Activated naive CD4-positive, alpha-beta T cell treated with anti-CD3 and anti-CD28 coated beads for 36 hours (primary cell): ENCODE measurements at regions not wholly inside any gene's neighbourhood (a gene's known extent, or its start where the extent isn't known, plus 50 kb on each side); places are given as distances from the start of the nearest gene placed in this dataset.
A peak's percentile ranks its signal among the peaks of the same experiment; 100 is the strongest.

Experiments used
- CTCF ChIA-PET: fragments of 350-600 bp; sonication (Branson Sonifier 250); formaldehyde crosslinking; loops from one replicate; lab custom pipeline; 2021; ENCODE audit warnings: antibody characterized with exemption; lab: Charles Lee
- DNase-seq: peaks from one replicate; pipeline ENCODE4 v3.0.0-alpha.2; 2020
- H3K27ac Mint-ChIP-seq: one replicate; pipeline ENCODE4 v1.8.0; 2021; ENCODE audit warnings: mild to moderate bottlenecking, mixed read lengths
- H3K27me3 Mint-ChIP-seq: one replicate; pipeline ENCODE4 v1.8.0; 2021; ENCODE audit warnings: low read depth, mixed read lengths
- H3K36me3 Mint-ChIP-seq: one replicate; pipeline ENCODE4 v1.8.0; 2021; ENCODE audit warnings: low read depth, mixed read lengths
- H3K4me1 Mint-ChIP-seq: one replicate; pipeline ENCODE4 v1.8.0; 2021; ENCODE audit warnings: low read depth, mixed read lengths
- H3K4me3 Mint-ChIP-seq: one replicate; pipeline ENCODE4 v1.8.0; 2021; ENCODE audit warnings: mild to moderate bottlenecking, moderate library complexity, mixed read lengths
- H3K9me3 Mint-ChIP-seq: one replicate; pipeline ENCODE4 v1.8.0; 2021; ENCODE audit warnings: mixed read lengths
- intact Hi-C: fragments of 100-400 bp; cut with micrococcal nuclease; formaldehyde crosslinking; loops from one replicate; pipeline ENCODE4 v1.15.1; 2023

DNA sequence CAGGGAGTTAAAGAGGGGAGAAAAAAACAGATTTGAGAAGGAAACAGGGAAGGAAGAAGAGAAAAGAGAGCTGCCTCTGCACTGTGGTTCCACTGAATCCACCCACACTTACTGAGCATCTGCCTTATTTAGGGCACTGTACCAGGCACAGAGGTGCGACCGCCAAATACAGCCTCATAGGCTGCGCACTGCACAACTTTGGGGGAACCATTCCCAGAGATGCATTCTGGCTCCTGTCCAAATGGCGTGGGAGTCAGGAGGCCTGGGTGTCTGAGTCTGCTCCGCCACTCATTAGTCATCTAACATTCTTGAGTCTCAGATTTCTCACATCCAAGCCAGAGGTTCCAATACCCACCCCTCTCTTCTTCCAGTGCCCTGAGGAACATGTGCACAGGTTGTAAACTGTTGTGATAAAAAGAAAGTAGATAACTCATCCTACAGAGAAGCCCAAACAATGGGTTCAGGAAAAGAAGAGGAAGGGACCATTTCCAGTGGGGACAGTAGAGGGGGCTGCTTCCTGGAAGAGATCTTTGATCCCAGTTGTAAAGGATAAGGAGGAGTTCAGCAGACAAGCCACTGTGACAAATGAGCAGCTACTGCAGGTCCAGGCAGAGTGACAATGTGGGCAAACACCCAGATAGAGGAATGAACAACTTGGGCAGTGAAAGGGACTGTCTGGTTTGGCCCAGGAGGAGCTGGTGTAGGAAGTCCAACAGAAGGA is 254.6 kb downstream of the UACA start:
- Mint-ChIP-seq H3K9me3 (peaks cover 34% of the 10 kb centered on the region), H3K27ac (peak overlapping the region; percentile 84), H3K4me3 (no peak overlapping the region), H3K4me1 (peaks cover 64% of the 10 kb centered on the region), H3K27me3 (no peaks in the 10 kb centered on the region), H3K36me3 (peaks cover 12% of the 10 kb centered on the region)
- CTCF ChIA-PET: interaction anchor here (0.7 to 12.3 kb wide), 5 partner anchors 18 to 1041 kb away, joined by 3 to 120 read pairs (median 3); no protein-coding TSS in a partner anchor
- intact Hi-C loops: loop anchor here (1.0 to 5.0 kb wide), 4 partner anchors 16 to 748 kb away; partner anchors contain the start of gene TLE3
- peak; percentile 76 for DNase-seq

DNA sequence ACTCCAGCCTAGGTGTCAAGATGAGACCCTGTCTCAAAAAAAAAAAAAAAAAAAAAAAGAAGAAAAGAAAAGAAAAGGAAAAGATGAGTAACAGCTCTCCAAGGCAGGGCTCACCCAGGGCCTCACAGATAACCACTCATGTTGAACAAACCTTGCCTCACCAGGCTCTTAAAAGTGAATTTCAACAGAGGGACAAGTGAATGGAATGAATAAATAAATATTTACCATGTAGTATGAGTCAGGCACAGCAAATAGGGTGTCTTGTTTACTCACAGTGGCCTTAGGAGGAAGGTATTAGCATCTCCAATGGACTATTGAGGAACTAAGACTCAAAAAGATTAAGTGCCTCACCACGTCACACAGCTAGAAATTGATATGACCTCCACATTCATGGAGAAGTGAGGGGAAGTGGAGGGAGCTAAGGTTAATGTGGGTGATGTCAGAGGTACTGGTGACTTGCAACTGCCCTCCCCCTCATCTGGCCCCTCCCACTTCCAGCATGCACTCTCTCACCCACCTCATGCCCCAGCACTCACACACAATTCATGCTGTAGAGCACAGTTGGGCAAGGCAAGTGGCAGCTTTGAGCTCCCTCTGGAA is 255.5 kb downstream of the UACA start:
- Mint-ChIP-seq H3K4me1 (peaks cover 73% of the 10 kb centered on the region), H3K27ac (peak overlapping the region; percentile 84), H3K27me3 (no peaks in the 10 kb centered on the region), H3K9me3 (peaks cover 34% of the 10 kb centered on the region), H3K36me3 (peaks cover 12% of the 10 kb centered on the region), H3K4me3 (no peak overlapping the region)
- DNase-seq: peak; percentile 76
- CTCF ChIA-PET: interaction anchor here (0.7 to 12.3 kb wide), 4 partner anchors 17 to 61 kb away, joined by 3 to 120 read pairs (median 4); no protein-coding TSS in a partner anchor
- intact Hi-C loops: loop anchor here (1.0 to 5.0 kb wide), 3 partner anchors 16 to 411 kb away; partner anchors contain the start of gene TLE3

DNA sequence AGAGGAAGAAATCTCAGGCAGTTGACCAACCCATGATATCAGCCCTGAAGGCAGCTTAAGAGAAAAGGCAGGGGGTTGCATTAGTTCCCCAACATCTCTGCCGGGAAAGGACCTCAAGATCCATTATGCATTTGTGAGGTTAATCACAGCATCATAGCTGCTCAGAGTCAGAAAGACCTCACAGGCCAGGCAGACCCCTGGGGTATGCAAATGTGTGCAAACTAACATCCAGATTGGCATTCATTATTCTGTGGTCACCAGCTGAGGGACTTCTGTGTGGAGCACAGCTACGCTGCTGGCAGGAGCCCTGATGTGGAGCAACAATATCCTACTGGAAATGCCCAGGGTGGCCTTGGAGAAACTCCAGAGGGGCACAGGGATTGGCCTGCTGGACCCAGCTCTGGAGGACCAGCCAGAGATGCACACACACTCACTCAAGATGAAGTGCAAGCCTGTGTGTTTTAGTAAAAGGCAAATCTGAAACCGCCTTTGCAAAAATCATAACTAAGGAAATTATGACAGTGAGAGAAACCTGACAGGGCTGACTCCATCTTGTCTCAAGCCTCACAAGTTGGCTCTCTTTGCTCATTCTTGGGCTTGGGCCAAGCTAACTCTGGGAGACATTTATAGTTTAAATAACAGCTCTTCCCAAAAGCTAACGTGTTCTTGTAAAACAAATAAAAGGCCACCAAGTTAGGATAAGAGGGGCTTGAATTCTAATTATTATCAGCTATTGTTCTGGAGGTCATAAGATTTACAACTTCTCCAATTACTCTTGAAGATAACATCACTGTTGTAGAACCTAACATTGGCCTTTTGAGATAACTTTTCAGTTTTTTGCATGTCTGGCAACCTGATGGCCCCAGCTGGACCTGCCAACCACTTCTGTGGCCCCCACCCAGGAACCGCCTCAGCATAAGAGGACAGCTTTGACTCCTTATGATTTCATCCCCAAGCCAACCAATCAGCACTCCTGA is 257.1 kb downstream of the UACA start:
- intact Hi-C loops: loop anchor here (2.0 to 5.0 kb wide), 4 partner anchors 43 to 409 kb away; partner anchors contain the start of gene TLE3
- no peaks in the 10 kb centered on the region for H3K27me3 Mint-ChIP-seq
- CTCF ChIA-PET: interaction anchor here (0.9 to 12.3 kb wide), 8 partner anchors 9 to 63 kb away, joined by 3 to 120 read pairs (median 4); no protein-coding TSS in a partner anchor
- DNase-seq: no peak
- no peak overlapping the region for H3K4me3 Mint-ChIP-seq
- peaks cover 23% of the 10 kb centered on the region for H3K9me3 Mint-ChIP-seq
- peaks cover 86% of the 10 kb centered on the region for H3K4me1 Mint-ChIP-seq
- H3K36me3 Mint-ChIP-seq: peaks cover 11% of the 10 kb centered on the region
- H3K27ac Mint-ChIP-seq: no peak overlapping the region

DNA sequence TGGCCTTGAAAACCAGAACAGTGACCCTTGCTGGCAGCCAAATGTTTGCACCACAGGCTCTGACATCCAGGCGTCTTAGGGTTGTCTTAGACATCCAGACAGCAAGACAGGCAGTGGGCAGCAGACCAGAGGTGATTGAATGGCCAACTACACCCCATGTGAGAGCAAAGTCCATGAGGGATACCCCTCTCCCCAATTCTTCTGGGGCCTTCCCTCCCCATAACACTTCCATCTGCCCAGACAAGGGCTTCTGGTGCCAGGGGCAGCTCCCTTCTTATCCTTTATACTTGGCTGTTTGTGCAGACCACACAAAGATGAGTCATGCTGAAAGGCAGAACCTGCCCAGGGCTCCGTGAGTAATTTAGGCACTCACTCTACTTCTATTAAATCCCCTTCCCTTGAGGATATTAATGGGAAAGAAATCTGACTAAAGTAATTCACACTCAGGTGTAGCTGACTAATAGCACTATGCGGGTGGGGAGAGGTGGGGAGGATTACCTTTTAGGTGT is 257.9 kb downstream of the UACA start:
- peak overlapping the region; percentile 73 for H3K27ac Mint-ChIP-seq
- H3K4me1 Mint-ChIP-seq: peaks cover 86% of the 10 kb centered on the region
- no peak overlapping the region for H3K4me3 Mint-ChIP-seq
- intact Hi-C loops: loop anchor here (2.0 to 5.0 kb wide), 4 partner anchors 43 to 408 kb away; partner anchors contain the start of gene TLE3
- no peaks in the 10 kb centered on the region for H3K27me3 Mint-ChIP-seq
- H3K36me3 Mint-ChIP-seq: peaks cover 7% of the 10 kb centered on the region
- CTCF ChIA-PET: interaction anchor here (0.9 to 12.3 kb wide), 8 partner anchors 10 to 1042 kb away, joined by 3 to 120 read pairs (median 4); no protein-coding TSS in a partner anchor
- peaks cover 15% of the 10 kb centered on the region for H3K9me3 Mint-ChIP-seq
- peak; percentile 56 for DNase-seq

DNA sequence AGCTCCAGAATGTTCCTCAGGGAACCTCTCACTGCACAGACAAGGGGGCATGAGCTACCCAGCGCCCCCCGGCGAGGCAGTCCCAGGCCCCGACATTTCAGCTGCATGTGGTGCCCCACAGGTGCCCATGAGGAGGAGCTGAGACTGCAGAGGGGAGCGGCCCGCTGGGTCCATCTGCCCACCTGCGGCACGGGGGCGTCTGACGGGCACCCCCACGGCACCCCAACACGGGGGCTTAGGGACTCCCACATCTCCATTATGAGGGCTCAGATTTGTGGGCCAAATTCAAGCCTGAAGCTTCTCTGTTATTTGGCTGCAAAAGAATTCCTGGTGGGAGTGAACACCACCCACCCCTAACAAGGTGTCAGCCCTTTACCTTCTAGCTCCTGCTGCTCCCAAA is 258.4 kb downstream of the UACA start:
- H3K4me3 Mint-ChIP-seq: no peak overlapping the region
- peaks cover 85% of the 10 kb centered on the region for H3K4me1 Mint-ChIP-seq
- H3K9me3 Mint-ChIP-seq: peaks cover 10% of the 10 kb centered on the region
- CTCF ChIA-PET: interaction anchor here (0.9 to 12.3 kb wide), 9 partner anchors 8 to 1042 kb away, joined by 3 to 120 read pairs (median 4); no protein-coding TSS in a partner anchor
- intact Hi-C loops: loop anchor here (2.0 to 5.0 kb wide), 4 partner anchors 44 to 408 kb away; partner anchors contain the start of gene TLE3
- H3K36me3 Mint-ChIP-seq: peaks cover 3% of the 10 kb centered on the region
- H3K27me3 Mint-ChIP-seq: no peaks in the 10 kb centered on the region
- peak overlapping the region; percentile 79 for H3K27ac Mint-ChIP-seq
- no peak for DNase-seq

DNA sequence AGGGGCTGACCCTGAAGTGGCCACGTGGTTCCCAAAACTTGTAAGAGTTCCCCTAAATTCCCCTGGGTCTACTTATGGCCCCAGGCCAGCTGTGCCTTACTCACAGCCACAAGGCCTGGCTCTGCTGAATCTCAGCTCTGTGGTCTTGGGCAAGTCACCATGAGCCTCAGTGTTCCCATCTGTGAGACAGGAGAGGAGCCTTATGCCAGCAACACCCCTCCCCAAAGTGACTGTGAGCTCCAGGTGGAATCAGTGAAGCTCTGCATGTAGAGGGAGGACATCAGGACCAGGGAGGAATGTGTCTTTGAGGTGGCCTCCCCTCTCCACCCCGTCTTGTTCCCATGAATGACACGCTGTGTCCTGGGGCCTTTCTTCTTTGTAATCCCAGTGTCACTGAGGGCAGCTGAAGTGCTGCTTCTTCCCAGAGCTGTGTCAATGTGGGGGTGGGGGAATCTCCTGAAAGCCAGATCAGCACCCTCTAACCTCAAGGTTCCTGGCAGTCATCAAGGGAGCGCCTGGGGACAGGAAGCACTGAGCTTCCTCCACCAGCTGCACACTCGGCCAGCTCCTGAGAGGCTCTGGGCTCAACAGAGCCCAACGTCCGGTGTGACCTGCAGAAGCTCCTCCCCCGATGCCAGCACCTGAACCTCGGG is 258.9 kb downstream of the UACA start:
- H3K27me3 Mint-ChIP-seq: no peaks in the 10 kb centered on the region
- peak overlapping the region; percentile 79 for H3K27ac Mint-ChIP-seq
- peaks cover 85% of the 10 kb centered on the region for H3K4me1 Mint-ChIP-seq
- CTCF ChIA-PET: interaction anchor here (0.6 to 12.3 kb wide), 13 partner anchors 8 to 1041 kb away, joined by 3 to 120 read pairs (median 3); no protein-coding TSS in a partner anchor
- H3K36me3 Mint-ChIP-seq: no peaks in the 10 kb centered on the region
- H3K4me3 Mint-ChIP-seq: peak overlapping the region; percentile 27
- intact Hi-C loops: loop anchor here (2.0 kb wide), 3 partner anchors 44 to 264 kb away; no protein-coding TSS in a partner anchor
- DNase-seq: peak; percentile 81
- peaks cover 6% of the 10 kb centered on the region for H3K9me3 Mint-ChIP-seq

DNA sequence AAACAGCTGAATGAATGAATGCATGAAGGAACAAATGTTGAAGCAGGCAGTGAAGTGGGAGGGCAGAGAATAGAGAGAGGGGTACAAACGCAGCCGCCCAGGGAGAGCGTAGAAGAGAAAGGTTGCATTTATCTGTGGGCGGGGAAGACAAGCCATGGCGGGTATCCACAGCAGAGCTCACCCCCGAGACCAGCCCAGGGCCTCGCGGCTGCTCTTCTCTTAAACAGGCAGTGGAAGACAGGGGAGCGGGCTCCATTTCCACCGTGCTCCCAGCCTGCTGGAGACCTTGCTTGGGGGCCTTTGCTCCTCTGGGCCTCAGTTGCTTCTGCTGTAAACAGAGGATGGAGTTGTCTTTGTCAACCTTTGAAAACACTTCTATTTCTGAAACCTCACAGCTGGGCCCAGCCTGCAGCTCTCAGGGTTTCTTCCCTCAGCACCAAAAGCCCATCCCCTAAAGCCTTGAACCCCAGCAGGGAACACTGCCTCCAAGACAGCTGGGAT is 259.5 kb downstream of the UACA start:
- Mint-ChIP-seq H3K4me1 (peaks cover 79% of the 10 kb centered on the region), H3K27me3 (no peaks in the 10 kb centered on the region), H3K27ac (peak overlapping the region; percentile 79), H3K36me3 (no peaks in the 10 kb centered on the region), H3K4me3 (no peak overlapping the region), H3K9me3 (peaks cover 4% of the 10 kb centered on the region)
- DNase-seq: no peak
- intact Hi-C loops: loop anchor here (1.0 to 2.0 kb wide), 4 partner anchors 12 to 263 kb away; no protein-coding TSS in a partner anchor
- CTCF ChIA-PET: interaction anchor here (0.6 to 12.3 kb wide), 9 partner anchors 9 to 412 kb away, joined by 3 to 120 read pairs (median 3); no protein-coding TSS in a partner anchor

DNA sequence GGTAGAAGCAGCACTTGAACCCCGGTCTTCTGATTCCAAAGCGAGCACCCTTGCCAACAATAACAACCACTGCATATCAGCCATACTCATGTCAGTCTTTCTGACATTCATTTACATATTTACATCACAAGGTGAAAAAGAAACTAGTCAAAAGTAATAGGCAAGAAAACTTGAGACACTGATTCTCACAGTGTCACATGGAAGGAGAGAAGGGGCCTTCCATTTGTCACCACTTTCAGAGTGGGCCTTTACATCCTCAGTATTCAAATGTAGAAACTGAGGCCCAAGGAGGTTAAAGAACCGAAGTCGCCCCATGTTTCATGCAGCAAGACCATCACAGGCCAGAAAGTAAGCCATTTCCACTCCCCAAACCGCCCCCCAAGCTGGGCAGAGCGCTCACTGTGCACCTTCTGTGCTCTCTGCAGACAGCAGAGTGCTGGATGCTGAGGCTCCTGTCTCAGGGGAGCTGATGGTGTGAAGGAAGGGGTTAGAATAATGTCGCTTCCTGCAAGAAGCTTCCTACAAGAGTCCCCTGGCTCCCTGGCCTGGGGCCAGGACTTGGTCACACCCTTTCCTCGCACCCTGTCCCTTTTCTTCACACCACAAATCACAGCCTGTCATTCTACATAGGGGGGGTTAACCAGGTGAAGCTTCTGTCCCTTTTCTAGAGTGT is 260.1 kb downstream of the UACA start:
- H3K4me1 Mint-ChIP-seq: peaks cover 73% of the 10 kb centered on the region
- peaks cover 4% of the 10 kb centered on the region for H3K9me3 Mint-ChIP-seq
- H3K27ac Mint-ChIP-seq: peak overlapping the region; percentile 79
- no peaks in the 10 kb centered on the region for H3K27me3 Mint-ChIP-seq
- intact Hi-C loops: loop anchor here (1.0 kb wide), 1 partner anchor 11 kb away; no protein-coding TSS in a partner anchor
- H3K36me3 Mint-ChIP-seq: no peaks in the 10 kb centered on the region
- no peak overlapping the region for H3K4me3 Mint-ChIP-seq
- peak; percentile 43 for DNase-seq
- CTCF ChIA-PET: interaction anchor here (0.6 to 12.3 kb wide), 4 partner anchors 9 to 412 kb away, joined by 3 to 120 read pairs (median 10); no protein-coding TSS in a partner anchor

DNA sequence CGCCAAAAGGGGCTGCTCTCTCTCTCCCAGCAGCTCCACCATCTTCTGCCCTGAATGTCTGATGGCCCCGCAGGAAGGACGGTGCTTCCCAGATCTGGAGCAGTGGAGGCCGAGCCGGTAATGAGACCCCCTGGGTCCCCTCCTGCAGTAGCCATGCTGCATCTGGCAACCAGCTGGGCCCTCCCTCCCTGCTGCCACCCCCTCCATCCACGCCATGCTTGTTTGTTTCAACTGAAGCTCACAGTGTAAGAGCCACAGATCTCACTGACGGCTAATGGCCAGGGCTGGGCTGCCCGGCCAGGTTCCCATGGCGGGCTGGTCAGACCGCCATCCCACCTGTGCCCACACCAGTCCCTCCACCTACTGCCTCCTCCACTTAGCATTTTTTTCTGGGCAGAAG is 260.8 kb downstream of the UACA start:
- DNase-seq: no peak
- CTCF ChIA-PET: interaction anchor here (1.4 to 2.0 kb wide), 2 partner anchors 11 to 36 kb away, joined by 4 to 6 read pairs; no protein-coding TSS in a partner anchor
- Mint-ChIP-seq H3K9me3 (peaks cover 4% of the 10 kb centered on the region), H3K36me3 (no peaks in the 10 kb centered on the region), H3K27me3 (no peaks in the 10 kb centered on the region), H3K27ac (peak overlapping the region; percentile 79), H3K4me1 (peaks cover 68% of the 10 kb centered on the region), H3K4me3 (no peak overlapping the region)
- intact Hi-C loops: no loop called here

DNA sequence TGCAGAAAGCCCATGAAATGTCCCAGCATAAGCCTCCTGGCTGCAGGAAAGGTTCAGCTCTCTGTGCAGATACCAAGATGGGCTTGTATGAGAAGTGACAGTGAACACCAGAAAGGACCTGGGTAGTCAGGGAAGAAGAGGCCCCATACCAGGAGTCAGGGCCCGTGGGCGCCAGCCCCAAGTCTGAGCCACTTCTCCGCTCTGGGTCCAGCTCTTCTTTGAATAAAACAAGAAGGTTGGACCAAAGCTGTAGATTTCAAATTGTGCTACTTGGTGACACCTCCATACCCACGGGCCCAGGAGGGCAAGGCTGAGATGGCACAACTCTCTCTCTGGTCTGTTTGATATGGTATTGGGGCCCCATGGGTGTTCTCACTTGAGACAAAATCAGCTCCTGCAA is 261.5 kb downstream of the UACA start:
- CTCF ChIA-PET: interaction anchor here (1.4 to 2.0 kb wide), 2 partner anchors 10 to 35 kb away, joined by 4 to 6 read pairs; no protein-coding TSS in a partner anchor
- peaks cover 63% of the 10 kb centered on the region for H3K4me1 Mint-ChIP-seq
- intact Hi-C loops: no loop called here

More for the DNA sequence above, 261.5 kb downstream of the UACA start:
- Mint-ChIP-seq H3K9me3 (peaks cover 3% of the 10 kb centered on the region), H3K27ac (peak overlapping the region; percentile 41), H3K27me3 (no peaks in the 10 kb centered on the region), H3K36me3 (no peaks in the 10 kb centered on the region), H3K4me3 (no peak overlapping the region)
- no peak for DNase-seq
